ENCODE measurements at regions not wholly inside any gene's neighbourhood (a gene's known extent, or its start where the extent isn't known, plus 50 kb on each side); places are given as distances from the start of the nearest gene placed in this dataset.
A peak's percentile ranks its signal among the peaks of the same experiment; 100 is the strongest.

GRCh38 chr2:195470622-195471021 lies 186.4 kb upstream of the SLC39A10 start:
- CTCF ChIA-PET = interaction anchor here (0.8 to 2.2 kb wide), 5 partner anchors 12 to 190 kb away, joined by 3 to 10 read pairs (median 3); no protein-coding TSS in a partner anchor
- no peak overlapping the region for H2AFZ ChIP-seq (ENCODE audit: control insufficient read depth, low read depth, low read length)
- POLR2A ChIA-PET = interaction anchor here (1.5 kb wide), 1 partner anchor 189 kb away, joined by 3 read pairs; no protein-coding TSS in a partner anchor
- BruUV-seq (replicated peaks) = no TSS peak
- no peaks in the 10 kb centered on the region for H3K27me3 ChIP-seq (replicated peaks in 1 of 2; ENCODE audit: control insufficient read depth in 2 of 2, insufficient read depth in 2 of 2, low read length in 1 of 2)
- H3K4me3 ChIP-seq = no peak overlapping the region
- H3K9ac ChIP-seq (ENCODE audit: control insufficient read depth, insufficient read depth, low read length) = no peak overlapping the region
- TF ChIP-seq NFYA (IDR thresholded peaks at IDR 0.05; ENCODE audit: borderline replicate concordance, low read depth, low read length) = no peak
- TF ChIP-seq BMI1 (IDR thresholded peaks at IDR 0.05; ENCODE audit: borderline replicate concordance) = no peak
- TF ChIP-seq CBX5 (IDR thresholded peaks at IDR 0.05; ENCODE audit: low read depth) = no peak
- no peak for TF ChIP-seq LARP7 (IDR thresholded peaks at IDR 0.05)
- TF ChIP-seq CUX1 (IDR thresholded peaks at IDR 0.05; ENCODE audit: insufficient replicate concordance, low read depth, low read length) = no peak
- no peak for TF ChIP-seq KLF5 (IDR thresholded peaks at IDR 0.05; ENCODE audit: partially characterized antibody)
- no peak for TF ChIP-seq ATF3 (IDR thresholded peaks at IDR 0.05; ENCODE audit: borderline replicate concordance, extremely low read depth, low read depth, low read length)
- no peak for TF ChIP-seq HCFC1 (IDR thresholded peaks at IDR 0.05; ENCODE audit: low read length)
- TF ChIP-seq MLLT1 (IDR thresholded peaks at IDR 0.05) = no peak
- DNase-seq (ENCODE audit: low read depth, low spot score) = no peak
- no peak overlapping the region for H3K27ac ChIP-seq (ENCODE audit: control insufficient read depth, insufficient read depth)
- ATAC-seq = peak; percentile 39
- H3K4me1 ChIP-seq (ENCODE audit: control insufficient read depth, insufficient read depth, low read length) = peaks cover 38% of the 10 kb centered on the region
- RAD21 ChIA-PET (ENCODE audit: unreplicated experiment) = interaction anchor here (0.8 to 1.4 kb wide), 4 partner anchors 12 to 189 kb away, joined by 3 to 4 read pairs (median 3); no protein-coding TSS in a partner anchor
- H3K4me2 ChIP-seq (ENCODE audit: control insufficient read depth, insufficient read depth) = no peak overlapping the region; the same call in 1 of the 2 replicates
- no peaks in the 10 kb centered on the region for H3K79me2 ChIP-seq (ENCODE audit: control insufficient read depth, insufficient read depth, low read length)
- H3K36me3 ChIP-seq (ENCODE audit: control insufficient read depth in 2 of 2, insufficient read depth in 2 of 2, low read length in 1 of 2) = no peaks in the 10 kb centered on the region
- SMC1A ChIA-PET (ENCODE audit: uncharacterized antibody, unreplicated experiment) = interaction anchor here (0.6 to 2.2 kb wide), 5 partner anchors 13 to 317 kb away, joined by 3 to 6 read pairs (median 3); no protein-coding TSS in a partner anchor
- no peaks in the 10 kb centered on the region; the same call in 2 of the 3 replicates for H3K9me3 ChIP-seq (replicated peaks; ENCODE audit: control insufficient read depth, insufficient read depth, low read length)
- FAIRE-seq = no peak
- intact Hi-C loops (cut with micrococcal nuclease; ENCODE audit: unreplicated experiment) = no loop called here
- no peaks in the 10 kb centered on the region for H4K20me1 ChIP-seq (ENCODE audit: control insufficient read depth, insufficient read depth)
- in situ Hi-C loops (cut with MboI) = no loop called here

All from GM12878 (cell line).